ENCODE measurements at regions not wholly inside any gene's neighbourhood (a gene's known extent, or its start where the extent isn't known, plus 50 kb on each side); places are given as distances from the start of the nearest gene placed in this dataset.

- no peak for TF ChIP-seq CTCF (IDR thresholded peaks at IDR 0.05)
- no peak for TF ChIP-seq POLR2A (IDR thresholded peaks at IDR 0.05)
- TF ChIP-seq POLR2AphosphoS5 (IDR thresholded peaks at IDR 0.05), result no peak
Measured at GRCh38 chr5:54653956-54654614, 136.5 kb downstream of the SNX18 start.
